GM19463 (cell line): ENCODE measurements at regions not wholly inside any gene's neighbourhood (a gene's known extent, or its start where the extent isn't known, plus 50 kb on each side); places are given as distances from the start of the nearest gene placed in this dataset.
"Not testable (repeated sequence)": the region's sequence is repeated elsewhere in the genome, so short reads cannot be mapped to it uniquely, and the experiment has no call there.

Experiments
- ATAC-seq: cut with Tn5 transposase; IDR thresholded peaks from one replicate; pipeline ENCODE4 v1.9.1; 2021; ENCODE audit warnings: mild to moderate bottlenecking, moderate library complexity; ENCODE audit not compliant: unreplicated experiment

DNA sequence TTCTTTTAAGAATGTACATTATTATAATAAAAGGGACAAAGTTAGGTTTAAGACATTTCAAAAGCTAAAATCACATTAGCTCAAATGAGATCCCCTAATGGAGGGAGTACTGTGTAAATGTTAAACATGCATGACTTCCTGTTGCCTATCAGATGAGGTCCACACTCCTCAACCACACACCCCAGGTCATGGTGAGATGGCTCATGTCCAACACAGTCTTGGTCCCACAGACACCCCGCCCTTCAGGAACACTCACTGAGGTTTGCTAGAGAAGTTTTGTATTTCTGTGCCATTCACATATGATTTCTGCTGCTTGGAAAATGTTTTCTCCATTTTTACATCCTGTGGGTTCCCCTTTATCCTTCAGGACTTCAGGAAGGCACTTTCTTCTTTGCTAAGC is 491.0 kb downstream of the SOX11 start:
- no peak for ATAC-seq

DNA sequence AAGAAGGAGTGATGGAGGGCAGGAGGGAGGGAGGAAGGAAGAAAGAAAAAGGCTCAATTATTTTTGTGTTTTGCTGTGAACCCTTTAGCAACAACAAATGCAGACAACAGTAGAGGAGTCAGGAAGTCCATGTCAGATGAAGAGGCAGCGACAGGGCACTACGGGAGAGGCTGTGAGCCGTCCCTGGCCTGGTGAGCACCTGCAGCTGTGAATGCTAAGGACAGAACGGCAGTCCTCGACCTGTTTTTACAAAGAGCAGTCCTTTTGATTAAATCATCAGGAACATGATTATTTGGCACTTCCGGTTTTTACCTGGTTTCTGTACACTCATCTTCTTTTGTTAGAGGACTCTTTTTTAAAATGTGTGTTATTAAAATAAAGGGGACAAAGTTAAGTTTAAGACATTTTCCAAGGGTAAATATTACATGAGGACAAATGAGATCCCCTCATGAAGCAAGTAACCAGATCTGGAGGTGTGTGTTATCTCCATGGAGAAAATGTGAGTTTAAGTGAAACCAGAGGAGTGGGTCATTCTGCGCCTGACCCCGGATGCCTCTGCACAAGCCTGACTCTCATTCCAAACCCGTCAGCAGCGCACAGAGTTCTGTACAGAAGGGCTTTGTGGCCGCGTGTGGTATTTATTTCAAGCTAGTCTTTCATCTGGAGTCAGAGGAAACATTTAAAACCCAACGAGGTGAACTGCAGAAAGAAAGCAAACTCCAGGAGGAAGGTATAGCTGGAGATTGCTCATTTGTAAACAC is 492.5 kb downstream of the SOX11 start:
- ATAC-seq = no peak

DNA sequence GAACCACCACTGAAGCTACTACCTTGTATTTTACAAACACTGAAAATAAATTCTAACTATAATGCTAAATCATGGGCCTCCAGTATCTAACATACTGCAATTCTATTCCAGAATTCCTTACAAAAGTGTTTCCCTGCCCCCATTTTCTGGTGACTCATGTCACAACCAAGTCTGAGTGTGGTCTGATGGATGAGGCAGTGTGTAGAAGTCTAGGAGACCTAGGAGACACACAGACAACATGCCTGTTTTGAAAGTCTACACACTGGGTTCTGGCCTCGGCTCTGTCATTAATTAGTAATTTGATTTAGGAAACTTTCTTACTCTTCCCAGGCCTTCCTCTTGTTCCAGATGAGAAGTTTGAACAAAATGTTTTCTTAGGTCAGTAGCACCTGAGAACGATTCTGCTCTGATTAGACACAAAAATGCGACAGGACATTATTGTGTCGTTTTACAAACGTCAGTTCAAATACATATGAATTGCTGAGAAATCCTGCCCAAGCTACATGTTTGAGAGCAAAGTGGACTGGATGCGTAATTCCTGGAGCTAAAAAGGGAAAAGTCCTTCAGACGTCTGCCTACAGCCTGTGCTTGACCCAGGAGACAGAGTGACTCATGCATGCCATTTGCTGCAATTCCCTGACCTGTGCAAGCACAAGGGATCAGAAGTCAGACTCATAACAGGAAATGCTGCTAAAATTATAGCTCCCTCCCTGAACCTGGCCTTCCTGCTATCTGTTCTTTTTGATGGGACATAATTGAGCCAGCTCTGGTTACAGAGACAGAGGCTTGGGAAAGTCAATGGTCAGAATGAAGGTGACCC is 494.4 kb downstream of the SOX11 start:
- no peak for ATAC-seq

DNA sequence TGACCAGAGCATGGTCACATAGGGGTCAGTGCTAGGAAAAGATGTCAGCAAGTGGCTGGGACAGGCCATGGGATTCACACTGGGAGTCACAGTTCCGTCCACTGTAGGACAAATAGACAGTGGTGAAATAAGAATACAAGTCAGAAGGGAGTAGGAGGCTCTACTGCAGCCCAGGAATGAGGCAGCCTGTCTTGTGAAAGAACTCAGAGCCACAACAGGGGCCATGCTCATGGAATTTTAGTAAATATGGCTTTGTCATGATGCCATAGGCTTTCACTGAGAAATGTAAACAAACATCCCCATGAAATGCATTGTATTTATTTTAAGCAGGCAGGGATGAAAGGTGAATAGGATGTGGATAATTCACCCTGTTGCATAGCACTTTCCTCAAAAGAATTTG is 504.3 kb downstream of the SOX11 start:
- no peak for ATAC-seq

DNA sequence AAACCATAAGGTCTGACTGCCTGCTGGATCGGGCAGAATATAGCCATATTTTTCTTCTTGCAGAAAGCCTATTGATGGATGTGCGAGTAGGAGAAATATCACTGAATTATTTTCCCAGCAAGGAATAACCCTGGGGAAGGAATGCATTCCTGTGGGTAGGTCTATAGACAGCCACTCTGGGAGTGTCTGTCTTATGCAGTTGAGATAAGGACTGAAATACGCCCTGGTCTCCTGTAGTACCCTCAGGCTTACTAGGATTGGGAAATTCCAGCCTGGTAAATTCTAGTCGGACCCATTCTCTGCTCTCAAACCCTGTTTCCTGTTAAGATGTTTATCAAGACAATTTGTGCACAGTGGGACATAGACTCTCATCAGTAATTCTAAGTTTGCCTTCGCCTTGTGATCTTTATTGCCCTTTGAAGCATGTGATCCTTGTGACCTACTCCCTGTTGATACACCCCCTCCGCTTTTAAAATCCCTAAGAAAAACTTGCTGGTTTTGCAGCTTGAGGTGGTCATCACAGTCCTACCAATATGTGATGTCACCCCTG is 506.3 kb downstream of the SOX11 start:
- not testable (repeated sequence) for ATAC-seq

DNA sequence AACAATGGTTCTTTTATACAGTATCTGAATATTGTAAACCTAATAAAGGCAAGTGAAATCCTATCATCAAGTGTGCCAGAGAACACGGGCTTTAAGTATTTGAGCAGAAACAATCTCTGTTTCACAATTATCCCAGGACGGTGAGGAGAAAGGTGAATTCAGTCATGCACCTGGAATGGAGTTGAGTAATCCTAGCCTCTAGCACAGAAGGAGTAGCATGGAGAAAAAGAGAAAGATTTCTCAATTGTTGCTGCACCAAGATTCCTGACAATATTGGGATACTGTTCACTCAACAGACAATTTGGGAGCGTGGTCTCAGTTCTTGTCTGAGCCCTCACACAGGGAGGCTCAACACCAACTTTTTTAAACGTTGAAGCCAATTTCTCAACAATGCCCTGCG is 510.6 kb downstream of the SOX11 start:
- ATAC-seq = no peak

DNA sequence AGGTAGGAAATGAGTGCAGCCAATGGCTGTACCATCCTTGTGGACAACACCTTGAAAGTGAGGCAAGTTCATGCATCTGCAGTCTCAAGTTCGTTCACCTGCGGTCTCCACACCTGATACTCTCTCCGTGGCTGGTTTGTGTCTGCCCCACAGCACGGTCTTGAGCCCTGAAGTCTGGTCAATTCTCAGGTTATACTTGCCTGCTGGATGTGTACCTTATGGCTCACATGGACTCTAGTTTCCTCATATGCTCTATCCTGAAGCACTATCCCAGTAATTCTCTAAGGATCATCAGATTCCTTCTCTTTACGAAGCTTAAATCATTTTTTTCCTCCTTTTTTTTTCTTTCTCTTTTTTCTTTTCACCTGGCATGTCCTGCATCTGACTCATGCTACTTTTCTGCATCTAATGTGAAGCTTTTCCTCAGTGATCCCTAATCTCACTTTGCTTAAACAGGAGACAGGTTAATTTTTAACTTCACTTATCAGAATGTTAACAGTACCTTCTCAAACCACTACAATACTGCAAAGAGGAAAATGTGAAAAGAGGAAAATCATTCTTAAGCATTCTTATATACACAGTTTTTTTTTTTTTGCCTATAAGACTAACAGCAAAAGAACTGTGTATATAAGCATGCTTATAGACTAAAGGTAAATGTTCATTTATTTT is 511.2 kb downstream of the SOX11 start:
- no peak for ATAC-seq

DNA sequence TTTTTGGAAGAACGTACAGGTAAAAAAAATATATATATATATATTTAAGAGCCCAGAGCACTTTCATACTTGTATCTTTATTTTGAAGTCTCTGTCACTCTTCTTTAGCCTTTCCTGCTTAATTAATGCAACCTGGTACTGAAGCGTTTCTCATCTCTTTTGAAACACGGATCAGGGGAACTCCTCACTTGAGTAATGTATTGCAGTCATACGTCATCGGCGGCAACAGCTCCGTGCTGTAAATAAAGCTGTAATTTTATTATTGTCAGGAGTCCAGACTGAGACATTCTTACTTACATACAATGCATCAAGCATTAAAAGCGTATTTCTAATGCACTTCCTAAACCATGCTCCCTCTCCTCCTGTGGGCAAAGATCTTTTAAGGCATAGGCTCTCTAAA is 514.7 kb downstream of the SOX11 start:
- no peak for ATAC-seq

DNA sequence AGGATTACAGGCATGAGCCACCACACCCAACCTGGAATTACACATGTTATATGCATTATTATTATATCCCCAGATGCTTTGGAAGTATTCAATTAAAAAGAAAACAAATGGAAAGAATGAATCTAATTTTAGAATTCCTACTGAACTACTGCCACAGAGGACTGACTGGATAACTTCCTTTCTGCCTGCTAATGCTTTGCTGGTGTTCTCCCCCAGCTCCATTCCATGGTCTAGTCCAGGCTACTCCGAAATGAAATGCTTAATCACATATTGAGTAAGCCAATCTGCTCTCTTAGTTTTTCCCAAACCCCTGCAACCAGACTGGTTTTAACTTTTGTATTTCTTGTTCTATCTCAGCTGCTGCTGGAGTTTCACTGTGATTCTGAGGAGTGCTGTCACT is 519.1 kb downstream of the SOX11 start:
- ATAC-seq = no peak

DNA sequence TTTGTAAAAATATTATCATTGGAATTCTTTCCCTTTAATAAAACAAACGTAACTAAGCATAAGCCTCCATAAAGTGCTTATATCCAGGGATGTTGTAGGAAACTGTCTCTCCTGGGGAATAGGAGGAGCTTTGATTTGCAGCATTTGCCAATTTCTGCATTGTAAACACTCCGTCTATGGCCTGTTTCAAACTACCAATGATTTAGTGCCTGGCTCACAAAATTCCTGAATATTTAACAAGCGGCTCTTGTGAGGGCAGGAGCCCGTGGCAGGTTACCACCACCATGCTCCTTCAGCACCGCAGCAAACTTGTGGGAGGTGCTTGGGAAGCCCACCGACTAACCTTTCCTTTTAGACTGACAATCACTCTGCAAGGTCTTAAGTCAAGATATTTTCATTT is 520.3 kb downstream of the SOX11 start:
- no peak for ATAC-seq

DNA sequence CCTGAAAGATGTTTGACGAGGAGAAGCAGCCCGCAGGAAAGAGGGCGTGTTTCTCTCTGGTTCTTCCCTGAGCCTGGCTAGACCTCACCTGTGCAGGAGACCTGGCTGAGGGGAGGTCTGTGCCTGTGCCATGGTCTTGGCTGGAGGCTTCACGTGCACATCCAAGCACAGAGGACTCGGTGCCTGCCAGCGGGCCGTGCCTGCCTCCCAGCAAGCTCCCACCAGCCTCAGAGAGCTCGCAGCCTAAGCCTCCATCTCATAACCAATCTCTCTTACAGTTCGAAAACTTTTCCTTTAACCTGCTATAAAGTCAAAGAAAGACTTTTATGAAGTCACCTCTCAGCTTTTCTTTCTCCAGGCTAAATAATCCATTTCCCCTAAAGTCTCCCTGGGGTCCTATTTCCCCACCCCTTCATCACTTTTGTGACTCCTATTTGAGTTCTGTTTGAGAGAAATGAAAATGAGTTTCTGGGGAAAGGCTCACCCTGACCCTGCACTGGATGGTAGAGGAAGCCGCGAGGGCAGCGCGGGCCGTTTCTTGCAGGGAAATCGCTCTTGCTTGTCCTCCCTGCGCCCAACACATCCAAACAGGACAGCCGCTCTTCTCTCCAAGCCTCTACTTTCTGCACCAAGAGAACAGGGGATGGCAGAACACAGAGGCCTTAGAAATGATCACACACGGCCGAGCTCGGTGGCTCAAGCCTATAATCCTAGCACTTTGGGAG is 521.0 kb downstream of the SOX11 start:
- no peak for ATAC-seq

DNA sequence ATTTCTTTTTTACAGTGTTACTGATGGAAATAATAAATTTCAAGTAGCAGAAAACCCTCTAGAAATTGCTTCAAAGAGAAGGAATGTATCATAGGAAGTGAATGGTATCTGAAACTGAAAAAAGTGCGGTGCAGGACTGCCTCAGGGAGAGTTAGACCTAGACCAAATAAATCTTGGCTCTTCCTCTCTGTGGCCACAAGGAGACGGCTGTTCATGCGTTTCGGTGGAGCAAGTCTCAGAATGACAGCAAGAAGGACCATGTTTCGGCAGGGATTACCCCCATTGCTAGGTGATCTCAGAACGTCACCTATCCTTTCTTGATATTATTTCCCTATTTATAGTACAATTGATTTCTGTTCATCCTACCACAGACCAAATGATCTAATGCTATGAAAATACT is 522.3 kb downstream of the SOX11 start:
- ATAC-seq = no peak

DNA sequence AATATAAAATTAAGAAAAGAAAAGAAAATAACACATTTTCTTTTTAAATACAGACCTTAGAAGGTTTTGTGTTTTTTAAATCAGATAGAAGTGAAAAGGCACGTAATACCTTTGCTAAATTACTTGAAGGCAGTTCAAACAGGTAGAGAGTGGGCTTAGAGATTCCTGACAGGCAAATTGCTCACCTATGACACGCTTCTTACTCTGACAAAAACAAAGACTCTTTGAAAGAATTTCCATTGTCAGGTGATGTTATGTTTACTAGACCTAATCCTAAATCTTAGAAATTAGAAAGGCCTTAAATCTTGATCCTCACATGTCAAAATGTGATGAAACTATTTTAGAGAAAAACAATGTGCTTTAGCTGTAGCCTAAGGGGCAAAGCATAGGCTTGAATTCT is 522.9 kb downstream of the SOX11 start:
- ATAC-seq = no peak

DNA sequence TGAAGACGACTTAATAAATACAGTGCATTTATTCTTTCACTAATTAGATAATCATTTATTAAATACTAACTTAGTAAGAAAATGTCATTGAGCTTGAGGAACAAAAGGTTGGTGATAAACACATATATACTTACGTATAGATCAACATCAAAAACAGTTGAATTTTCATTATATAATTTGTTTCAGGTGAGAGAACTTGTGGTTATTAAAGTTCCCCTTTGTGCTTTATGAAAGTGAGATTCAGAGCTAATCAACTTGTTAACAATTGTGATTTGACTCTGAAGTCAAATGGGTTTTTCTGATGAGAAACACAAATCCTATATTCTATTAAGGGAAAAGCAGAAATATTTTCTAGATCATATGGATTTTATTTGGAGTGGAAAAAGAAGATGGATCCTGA is 524.0 kb downstream of the SOX11 start:
- no peak for ATAC-seq

DNA sequence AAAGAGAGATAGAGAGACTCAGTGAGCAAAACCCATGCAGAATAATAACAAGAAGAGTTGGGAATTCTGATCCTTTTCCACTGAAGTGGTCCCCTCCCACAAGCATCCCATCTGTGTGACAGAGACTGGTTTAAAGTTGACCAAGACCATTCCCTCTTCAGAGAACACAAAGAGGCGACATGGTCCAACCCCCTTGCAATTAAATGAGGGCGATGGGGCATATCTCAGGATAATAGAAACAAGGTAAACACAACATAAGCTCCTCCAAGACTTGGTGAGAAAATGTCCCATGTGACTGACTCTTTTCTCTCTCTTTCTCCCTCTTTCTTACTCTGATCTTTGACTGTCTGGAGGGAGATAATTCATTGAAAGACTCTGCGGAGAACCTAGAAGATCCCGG is 526.7 kb downstream of the SOX11 start:
- ATAC-seq = no peak

DNA sequence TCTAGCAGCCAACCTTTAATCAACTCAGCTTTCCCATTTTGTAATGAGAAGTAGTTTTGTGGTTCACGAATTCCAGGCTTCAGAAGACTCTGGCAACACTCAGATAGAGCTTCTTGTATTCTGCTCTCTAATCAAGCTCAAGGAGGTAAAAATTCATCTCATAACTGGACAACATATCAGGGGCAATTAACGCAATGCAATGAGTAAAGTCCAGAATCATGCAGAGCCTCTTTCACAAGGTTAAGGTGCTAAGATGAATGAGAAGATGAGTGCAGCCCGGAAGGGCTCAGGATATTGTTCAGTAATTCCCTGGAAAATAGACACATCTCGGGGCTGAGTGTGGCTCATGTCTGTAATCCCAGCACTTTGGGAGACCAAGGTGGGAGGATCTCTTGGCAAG is 527.7 kb downstream of the SOX11 start:
- ATAC-seq = no peak

DNA sequence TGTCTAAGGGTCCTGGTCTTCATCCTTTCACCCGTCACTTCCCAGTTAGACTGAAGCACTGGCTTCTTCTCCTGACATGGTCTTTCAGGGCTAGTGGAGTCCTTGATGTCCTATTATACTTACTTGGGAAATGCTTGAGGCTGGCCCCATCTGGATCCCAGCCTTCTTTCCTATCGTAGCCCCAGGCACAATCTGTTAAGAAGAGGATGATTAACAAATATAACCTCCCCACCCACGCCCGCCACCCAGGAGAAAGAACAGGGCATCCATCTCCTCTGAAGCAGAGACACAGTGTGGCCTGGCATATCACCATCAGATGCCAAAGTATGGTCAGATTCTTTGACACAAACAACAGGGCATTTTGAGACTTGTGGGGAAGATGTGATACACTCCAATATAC is 530.1 kb downstream of the SOX11 start:
- ATAC-seq = no peak

DNA sequence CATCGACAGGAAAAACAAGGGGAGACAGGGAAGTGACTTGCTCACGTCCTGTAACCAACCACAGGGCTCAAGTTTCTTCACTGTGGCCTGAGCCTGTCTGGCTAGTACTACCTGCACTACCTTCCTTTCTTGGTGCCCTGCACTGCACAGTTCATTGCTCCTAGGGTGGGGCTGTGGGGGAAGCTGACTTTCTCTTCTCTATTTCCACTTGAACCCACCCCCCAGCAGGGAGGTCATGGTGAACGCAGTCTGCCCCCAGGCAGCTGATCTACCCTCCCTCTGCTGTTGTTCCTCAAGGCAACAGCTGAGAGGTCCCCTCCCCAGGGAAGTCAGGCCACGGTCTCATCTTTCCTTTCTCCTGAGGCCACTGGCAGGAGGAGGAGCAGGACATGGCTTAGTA is 532.1 kb downstream of the SOX11 start:
- peak; percentile 66 for ATAC-seq

DNA sequence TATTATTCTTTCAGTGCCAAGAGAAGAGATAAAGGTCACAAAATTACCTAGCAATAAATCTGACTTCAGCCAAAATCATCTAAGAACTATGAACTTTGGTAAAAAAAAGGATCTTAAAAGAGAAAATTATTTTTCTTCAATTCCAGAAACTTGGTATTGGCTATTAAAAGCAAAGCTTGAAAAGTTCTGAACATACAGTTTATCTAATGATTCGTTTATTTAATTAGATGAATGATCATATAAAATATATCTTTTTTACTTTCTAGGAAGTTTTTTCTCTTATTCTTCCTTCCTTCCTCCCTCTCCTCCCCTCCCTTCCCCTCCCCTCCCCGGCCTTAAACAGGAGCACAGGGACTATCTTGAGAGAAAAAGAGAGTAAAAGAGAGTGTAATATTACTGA is 536.1 kb downstream of the SOX11 start:
- no peak for ATAC-seq

DNA sequence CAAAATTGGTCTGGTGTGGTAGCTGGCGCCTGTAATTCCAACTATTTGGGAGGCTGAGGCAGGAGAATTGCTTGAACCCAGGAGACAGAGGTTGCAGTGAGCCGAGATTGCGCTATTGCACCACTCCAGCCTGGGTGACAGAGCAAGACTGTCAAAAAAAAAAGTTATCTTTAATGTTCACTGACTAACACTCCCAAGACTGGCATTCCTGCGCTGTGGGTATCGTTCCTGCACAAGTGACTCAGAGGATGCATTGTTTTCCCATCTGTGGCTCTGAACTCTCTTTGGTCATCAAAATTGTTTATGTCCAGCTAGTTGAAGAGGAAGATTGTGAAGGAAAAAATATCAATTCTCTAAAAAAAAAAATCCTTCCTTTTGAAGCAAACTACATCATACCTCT is 539.0 kb downstream of the SOX11 start:
- no peak for ATAC-seq

DNA sequence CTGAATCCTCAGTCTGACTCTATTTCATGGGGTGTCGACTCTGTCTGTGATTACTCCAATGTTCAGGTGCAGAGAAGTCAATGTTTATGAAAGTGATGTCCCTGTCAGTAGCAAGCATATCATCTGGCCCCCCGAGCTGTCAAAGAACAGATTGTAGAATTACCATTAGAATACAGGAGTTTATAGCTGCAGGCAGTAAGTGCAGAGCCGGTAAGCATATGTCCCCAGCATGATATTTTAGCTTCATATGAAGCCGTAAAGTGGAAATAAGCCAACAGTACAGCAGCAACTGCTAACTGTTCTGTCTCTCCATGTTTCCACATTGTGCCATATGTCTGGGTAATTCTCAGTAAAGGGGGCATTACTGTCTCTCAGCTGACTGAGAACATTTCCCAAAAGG is 541.8 kb downstream of the SOX11 start:
- no peak for ATAC-seq
